ENCODE measurements at regions not wholly inside any gene's neighbourhood (a gene's known extent, or its start where the extent isn't known, plus 50 kb on each side); places are given as distances from the start of the nearest gene placed in this dataset.

DNA sequence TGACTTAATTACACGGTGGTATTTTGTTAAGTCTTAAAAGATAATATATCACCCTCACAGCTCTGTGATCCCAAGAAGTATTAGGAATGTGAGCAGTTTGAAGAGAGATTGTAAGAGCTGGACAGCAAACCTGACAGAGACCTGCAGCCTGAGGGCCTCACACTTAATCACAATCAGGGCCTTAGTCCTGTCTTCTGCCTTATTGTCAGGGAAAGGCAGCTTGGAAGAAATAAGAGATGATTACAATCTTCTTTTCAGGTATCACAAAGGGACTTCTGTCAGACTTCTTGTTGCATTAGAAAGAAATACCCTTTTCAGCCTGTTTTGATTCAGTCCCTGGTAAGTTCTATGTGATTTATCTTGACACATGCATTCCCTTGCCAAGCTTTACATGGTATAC is 1433.8 kb upstream of the SLC39A10 start:
- Histone ChIP-seq H3K4me1 (ENCODE audit: control insufficient read depth in 1 of 2, low read depth in 2 of 2) (no peaks in the 10 kb centered on the region), H3K27me3 (replicated peaks; ENCODE audit: insufficient read depth) (no peaks in the 10 kb centered on the region), H3K9me3 (no peaks in the 10 kb centered on the region), H3K36me3 (no peaks in the 10 kb centered on the region), H3K27ac (no peak overlapping the region), H3K4me3 (no peak overlapping the region)
- TF ChIP-seq, protein P1, sequence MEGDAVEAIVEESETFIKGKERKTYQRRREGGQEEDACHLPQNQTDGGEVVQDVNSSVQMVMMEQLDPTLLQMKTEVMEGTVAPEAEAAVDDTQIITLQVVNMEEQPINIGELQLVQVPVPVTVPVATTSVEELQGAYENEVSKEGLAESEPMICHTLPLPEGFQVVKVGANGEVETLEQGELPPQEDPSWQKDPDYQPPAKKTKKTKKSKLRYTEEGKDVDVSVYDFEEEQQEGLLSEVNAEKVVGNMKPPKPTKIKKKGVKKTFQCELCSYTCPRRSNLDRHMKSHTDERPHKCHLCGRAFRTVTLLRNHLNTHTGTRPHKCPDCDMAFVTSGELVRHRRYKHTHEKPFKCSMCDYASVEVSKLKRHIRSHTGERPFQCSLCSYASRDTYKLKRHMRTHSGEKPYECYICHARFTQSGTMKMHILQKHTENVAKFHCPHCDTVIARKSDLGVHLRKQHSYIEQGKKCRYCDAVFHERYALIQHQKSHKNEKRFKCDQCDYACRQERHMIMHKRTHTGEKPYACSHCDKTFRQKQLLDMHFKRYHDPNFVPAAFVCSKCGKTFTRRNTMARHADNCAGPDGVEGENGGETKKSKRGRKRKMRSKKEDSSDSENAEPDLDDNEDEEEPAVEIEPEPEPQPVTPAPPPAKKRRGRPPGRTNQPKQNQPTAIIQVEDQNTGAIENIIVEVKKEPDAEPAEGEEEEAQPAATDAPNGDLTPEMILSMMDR (IDR thresholded peaks at IDR 0.05), result no peak
- ATAC-seq (ENCODE audit: insufficient number of reproducible peaks, low FRiP score, low read depth), result no peak
- no peak for DNase-seq (ENCODE audit: low spot score)

DNA sequence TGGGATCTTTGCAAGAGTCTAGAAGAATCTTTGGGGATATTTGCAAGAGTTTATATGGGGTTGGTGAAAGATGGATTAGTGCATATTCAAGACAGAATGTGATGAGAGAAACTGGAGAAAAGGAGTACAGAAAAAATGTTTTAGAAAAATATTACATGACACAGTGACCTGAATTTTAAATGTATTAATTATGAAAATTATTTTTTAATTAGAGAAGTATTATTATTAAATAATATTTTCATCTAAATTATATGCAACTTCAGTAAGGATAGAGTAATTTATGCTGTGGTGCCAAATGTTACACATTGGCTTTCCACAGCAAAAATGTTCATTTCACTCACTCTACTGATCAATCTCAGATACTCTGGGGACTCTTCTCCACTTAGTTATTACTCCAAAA is 1442.8 kb upstream of the SLC39A10 start:
- H3K27ac ChIP-seq, result no peak overlapping the region
- no peaks in the 10 kb centered on the region for H3K9me3 ChIP-seq
- TF ChIP-seq, protein P1 (IDR thresholded peaks at IDR 0.05), result no peak
- no peaks in the 10 kb centered on the region for H3K27me3 ChIP-seq (replicated peaks; ENCODE audit: insufficient read depth)
- no peak for ATAC-seq (ENCODE audit: insufficient number of reproducible peaks, low FRiP score, low read depth)
- DNase-seq (ENCODE audit: low spot score), result no peak
- no peak overlapping the region for H3K4me3 ChIP-seq
- no peaks in the 10 kb centered on the region for H3K4me1 ChIP-seq (ENCODE audit: control insufficient read depth in 1 of 2, low read depth in 2 of 2)
- H3K36me3 ChIP-seq, result no peaks in the 10 kb centered on the region

DNA sequence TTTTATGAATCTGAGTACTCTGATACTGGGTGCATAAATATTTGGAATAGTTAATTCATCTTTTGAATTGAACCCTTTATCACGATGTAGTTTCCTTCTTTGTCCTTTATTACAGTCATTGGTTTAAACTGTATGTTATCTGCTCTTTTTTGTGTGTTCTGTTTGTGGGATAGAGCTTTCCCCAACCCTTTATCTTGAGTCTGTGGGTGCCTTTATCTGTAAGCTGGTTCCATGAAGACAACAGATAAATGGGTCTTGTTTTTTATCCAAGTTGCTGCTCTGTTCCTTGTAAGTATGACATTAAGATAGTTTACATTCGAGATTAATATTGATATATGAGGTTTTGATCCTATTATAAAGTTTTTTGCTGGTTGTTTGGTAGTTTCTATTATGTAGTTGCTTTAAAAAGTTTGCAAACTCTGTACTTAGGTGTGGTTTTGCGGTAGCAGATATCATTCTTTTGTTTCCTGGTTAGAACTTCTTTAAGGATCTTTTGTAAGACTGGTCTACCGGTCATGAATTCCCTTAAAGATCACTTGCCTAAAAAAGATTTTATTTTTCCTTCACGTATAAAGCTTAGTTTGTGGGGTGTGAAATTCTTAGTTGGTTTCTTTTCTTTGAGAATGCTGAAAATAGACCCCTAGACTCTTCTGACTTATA is 1451.3 kb upstream of the SLC39A10 start:
- Histone ChIP-seq H3K27me3 (replicated peaks; ENCODE audit: insufficient read depth) (no peaks in the 10 kb centered on the region), H3K4me3 (no peak overlapping the region), H3K27ac (no peak overlapping the region), H3K9me3 (no peaks in the 10 kb centered on the region), H3K4me1 (ENCODE audit: control insufficient read depth in 1 of 2, low read depth in 2 of 2) (no peaks in the 10 kb centered on the region), H3K36me3 (no peaks in the 10 kb centered on the region)
- TF ChIP-seq, protein P1 (IDR thresholded peaks at IDR 0.05), result no peak
- no peak for DNase-seq (ENCODE audit: low spot score)
- no peak for ATAC-seq (ENCODE audit: insufficient number of reproducible peaks, low FRiP score, low read depth)

DNA sequence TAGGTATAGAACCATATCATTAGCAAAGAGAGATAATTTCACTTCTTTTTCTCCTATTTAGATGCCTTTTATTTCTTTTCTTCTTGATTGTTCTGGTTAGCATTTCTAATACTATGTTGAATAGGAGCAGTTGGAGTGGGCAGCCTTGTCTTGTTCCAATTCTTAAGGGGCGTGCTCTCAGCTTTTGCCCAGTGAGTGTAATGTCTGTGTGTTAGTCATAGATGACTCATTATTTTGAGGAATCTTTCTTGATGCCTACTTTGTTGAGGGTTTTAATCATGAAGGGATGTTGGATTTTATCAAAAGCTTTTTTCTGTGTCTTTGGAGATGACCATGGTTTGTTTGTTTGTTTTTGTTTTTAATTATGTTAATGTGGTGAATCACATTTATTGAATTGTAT is 1453.1 kb upstream of the SLC39A10 start:
- no peaks in the 10 kb centered on the region for H3K27me3 ChIP-seq (replicated peaks; ENCODE audit: insufficient read depth)
- H3K4me1 ChIP-seq (ENCODE audit: control insufficient read depth in 1 of 2, low read depth in 2 of 2), result no peaks in the 10 kb centered on the region
- no peak overlapping the region for H3K4me3 ChIP-seq
- ATAC-seq (ENCODE audit: insufficient number of reproducible peaks, low FRiP score, low read depth) (no peak), DNase-seq (ENCODE audit: low spot score) (no peak)
- no peaks in the 10 kb centered on the region for H3K9me3 ChIP-seq
- H3K36me3 ChIP-seq, result no peaks in the 10 kb centered on the region
- TF ChIP-seq, protein P1 (IDR thresholded peaks at IDR 0.05), result no peak
- H3K27ac ChIP-seq, result no peak overlapping the region

DNA sequence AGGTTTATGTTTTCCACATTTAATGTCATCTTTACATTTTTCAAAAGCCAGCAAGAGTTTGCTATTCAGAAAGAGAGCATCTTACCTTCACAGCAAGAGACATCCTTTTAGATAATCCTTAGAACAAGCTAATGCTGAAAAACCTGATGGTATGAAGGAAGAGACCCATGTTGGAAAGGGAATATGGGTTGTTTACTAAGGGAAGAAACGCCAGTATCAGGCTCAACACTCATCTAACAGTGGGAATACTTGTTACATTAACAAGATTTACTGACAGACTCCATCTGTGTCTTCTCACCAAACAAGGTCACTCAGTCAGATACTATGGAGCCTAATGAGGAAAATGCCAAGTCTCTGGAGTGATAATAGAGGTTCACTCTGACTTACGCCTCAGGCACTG is 1474.1 kb upstream of the SLC39A10 start:
- H3K4me1 ChIP-seq (ENCODE audit: control insufficient read depth in 1 of 2, low read depth in 2 of 2), result no peaks in the 10 kb centered on the region
- TF ChIP-seq, protein P1 (IDR thresholded peaks at IDR 0.05), result no peak
- no peaks in the 10 kb centered on the region for H3K27me3 ChIP-seq (replicated peaks; ENCODE audit: insufficient read depth)
- H3K9me3 ChIP-seq, result no peaks in the 10 kb centered on the region
- no peak for ATAC-seq (ENCODE audit: insufficient number of reproducible peaks, low FRiP score, low read depth)
- no peak overlapping the region for H3K4me3 ChIP-seq
- no peaks in the 10 kb centered on the region for H3K36me3 ChIP-seq
- no peak overlapping the region for H3K27ac ChIP-seq
- DNase-seq (ENCODE audit: low spot score), result no peak

Data from thoracic aorta (tissue), 2 donors.